ENCODE measurements at regions not wholly inside any gene's neighbourhood (a gene's known extent, or its start where the extent isn't known, plus 50 kb on each side); places are given as distances from the start of the nearest gene placed in this dataset.
"Not testable (repeated sequence)": the region's sequence is repeated elsewhere in the genome, so short reads cannot be mapped to it uniquely, and the experiment has no call there.

- no peak for DNase-seq
Measured at GRCh38 chr3:178967177-178967532, 104.5 kb downstream of the ZMAT3 start.

GRCh38 chr3:178966299-178967176, 105.1 kb downstream of the ZMAT3 start:
- DNase-seq = peak; percentile 0 to 2

DNA sequence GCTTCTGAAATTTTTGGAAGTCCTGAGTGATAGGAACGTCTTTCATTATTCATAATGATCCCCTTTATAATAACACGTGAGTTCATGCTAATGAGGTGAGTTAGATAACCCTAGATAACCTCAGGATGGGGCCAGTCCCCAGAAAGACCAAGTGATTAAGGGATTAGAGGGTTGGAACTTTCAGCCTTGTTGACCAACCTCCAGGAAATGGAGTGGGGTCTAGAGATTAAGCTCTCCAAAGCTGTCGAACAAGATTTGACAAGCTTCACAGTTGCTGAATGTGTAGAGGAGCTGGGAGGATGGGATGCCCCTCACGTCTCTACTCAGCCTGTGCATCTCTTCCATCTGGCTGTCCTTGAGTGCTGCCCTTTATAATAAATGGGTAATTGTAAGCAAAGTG, 107.1 kb downstream of the ZMAT3 start:
- DNase-seq = no peak

DNA sequence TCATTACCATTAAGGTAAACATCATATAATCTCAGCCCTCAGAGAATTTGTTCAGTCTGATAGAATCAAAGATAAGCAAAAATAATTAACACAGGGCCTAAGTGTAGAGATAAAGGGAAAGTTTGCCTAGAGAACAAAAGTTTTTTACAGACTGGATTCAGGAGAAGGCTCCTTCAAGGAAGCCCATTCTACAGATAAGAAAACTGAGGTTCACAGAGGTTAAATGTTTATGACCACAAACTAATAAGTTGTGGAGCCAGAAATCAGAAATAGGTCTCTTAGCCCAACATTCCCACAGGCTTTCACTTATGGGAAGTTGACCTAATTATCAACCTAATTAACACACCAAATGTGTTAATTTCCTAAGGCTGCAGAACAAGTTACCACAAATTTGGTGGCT, 110.7 kb downstream of the ZMAT3 start:
- no peak for DNase-seq

DNA sequence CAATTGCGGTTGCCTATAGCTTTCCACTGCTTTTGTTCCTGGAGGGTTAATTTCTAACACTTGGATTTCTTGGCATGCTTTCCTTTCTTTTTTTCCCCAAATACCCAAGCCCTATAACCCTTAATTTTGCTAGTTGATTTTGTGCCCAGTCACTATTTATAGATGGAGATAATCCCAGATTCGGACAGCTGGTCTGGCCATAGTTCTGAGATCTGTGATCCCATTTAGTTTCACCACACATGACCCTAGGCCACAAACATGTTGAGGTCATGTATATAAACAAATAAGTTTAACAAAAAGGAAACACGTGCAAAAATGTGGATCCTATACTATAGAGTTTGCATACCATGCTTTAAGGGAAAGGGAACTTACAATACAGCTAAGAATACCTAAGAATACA, 111.4 kb downstream of the ZMAT3 start:
- no peak for DNase-seq

GRCh38 chr3:178950676-178951075, 120.9 kb downstream of the ZMAT3 start:
- DNase-seq = no peak

DNA sequence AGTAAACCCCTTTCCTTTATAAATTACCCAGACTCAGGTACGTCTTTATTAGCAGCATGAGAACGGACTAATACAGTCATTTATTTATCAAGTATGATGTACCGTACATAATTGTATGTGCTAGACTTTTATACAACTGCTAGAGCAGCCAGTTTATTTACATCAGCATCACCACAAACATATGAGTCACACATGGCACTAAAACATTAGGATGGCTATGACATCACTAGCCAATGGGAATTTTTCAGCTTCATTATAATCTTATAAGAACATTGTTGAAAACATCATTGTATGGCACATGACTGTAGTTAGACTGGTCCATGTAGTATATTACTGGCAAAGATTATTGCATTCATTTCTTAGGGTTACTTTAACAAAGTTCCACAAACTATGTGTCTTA, 121.7 kb downstream of the ZMAT3 start:
- DNase-seq = no peak

- no peak for DNase-seq
Measured at GRCh38 chr3:178948546-178948945, 123.1 kb downstream of the ZMAT3 start.

DNA sequence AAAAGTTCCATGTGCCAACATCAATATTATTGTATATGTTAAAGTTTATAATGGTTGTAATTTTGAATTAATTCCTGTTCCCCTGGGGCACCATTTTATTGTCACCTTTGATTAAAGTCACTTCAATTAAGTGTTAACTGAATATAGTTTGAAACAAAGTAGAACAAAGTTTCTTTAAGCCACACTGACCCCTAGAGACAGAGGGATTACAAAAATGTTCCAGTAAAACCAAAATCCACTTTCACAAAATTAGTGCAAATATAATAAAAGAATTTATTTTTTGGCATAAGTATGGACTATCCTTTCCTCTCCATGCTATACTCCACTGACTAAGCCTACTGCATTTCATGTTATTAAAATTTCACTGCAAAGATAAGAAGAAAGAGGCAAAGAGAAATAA, 123.9 kb downstream of the ZMAT3 start:
- no peak for DNase-seq

DNA sequence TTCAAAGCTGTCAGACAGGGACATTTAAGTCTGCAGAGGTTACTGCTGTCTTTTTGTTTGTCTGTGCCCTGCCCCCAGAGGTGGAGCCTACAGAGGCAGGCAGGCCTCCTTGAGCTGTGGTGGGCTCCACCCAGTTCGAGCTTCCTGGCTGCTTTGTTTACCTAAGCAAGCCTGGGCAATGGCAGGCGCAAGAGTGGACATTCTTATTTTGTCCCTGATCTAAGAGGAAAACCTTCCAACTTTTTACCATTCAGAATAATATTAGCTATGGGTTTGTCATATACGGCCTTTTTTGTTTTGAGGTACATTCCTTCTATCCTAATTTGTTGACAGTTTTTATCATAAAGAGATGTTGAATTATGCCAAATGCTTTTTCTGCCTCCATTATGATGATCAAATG, 129.3 kb downstream of the ZMAT3 start:
- DNase-seq = not testable (repeated sequence)

DNA sequence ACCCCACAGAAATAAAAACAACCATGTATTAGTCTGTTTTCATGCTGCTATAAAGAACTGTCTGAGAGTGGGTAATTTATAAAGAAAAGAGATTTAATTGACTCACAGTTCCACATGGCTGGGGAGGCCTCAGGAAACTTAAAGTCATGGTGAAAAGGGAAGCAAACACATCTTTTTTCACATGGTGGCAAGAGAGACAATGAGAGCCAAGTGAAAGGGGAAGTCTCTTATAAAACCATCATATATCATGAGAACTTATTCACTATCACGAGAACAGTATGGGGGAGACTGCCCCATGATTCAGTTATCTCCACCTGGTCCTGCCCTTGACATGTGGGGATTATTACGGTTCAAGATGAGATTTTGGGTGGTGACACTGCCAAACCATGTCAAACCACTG, 141.5 kb downstream of the ZMAT3 start:
- DNase-seq = no peak

- DNase-seq = no peak
Measured at GRCh38 chr3:178916223-178916622, 155.4 kb downstream of the ZMAT3 start.

DNA sequence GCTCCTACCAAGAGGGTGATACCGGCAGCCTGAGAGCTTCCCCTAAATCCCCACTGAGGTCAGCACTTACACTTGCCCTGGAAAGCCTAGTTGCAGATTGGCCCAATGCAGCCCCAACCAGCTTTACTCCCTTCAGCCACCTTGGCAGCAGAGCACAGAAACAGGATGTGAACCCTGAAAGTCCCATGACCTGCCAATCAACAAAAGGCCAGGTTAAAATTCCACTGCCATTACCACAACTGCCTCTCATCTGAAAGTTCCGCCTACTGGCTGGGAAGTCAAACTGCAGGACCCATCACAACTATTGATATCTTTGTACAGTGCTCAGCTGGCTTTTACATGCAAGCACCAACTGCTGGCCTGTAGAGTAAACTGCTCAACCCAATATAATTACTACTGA, 156.2 kb downstream of the ZMAT3 start:
- no peak for DNase-seq

GRCh38 chr3:178907081-178907480, 164.5 kb downstream of the ZMAT3 start:
- no peak for DNase-seq

DNA sequence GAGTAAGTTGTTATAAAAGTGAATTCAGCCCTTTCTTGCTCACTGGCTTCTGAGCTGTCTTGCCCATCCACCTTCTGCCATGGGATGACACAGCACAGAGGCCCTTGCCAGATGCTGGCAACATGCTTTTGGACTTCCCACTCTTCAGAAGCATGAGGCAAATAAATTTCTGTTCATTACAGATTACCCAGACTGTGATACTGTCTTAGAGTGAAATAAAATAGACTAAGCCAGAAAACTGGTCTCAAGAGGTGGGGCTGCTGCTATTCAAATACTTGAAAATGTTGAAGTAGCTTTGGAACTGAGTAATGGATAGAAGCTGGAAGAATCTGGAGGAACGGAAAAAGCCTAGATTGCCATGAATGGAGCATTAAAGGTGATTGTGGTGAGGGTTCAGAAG, 170.4 kb downstream of the ZMAT3 start:
- no peak for DNase-seq

GRCh38 chr3:178900029-178900646, 171.5 kb downstream of the ZMAT3 start:
- peak; percentile 80 to 88 for DNase-seq

- no peak for DNase-seq
Measured at GRCh38 chr3:178895178-178895789, 176.3 kb downstream of the ZMAT3 start.
